Epithelial cell of esophagus (primary cell): ENCODE measurements at regions not wholly inside any gene's neighbourhood (a gene's known extent, or its start where the extent isn't known, plus 50 kb on each side); places are given as distances from the start of the nearest gene placed in this dataset.
A peak's percentile ranks its signal among the peaks of the same experiment; 100 is the strongest.
"Not testable (repeated sequence)": the region's sequence is repeated elsewhere in the genome, so short reads cannot be mapped to it uniquely, and the experiment has no call there.

ENCODE experiments used
- DNase-seq: peaks from one replicate; pipeline ENCODE4 v3.0.0; 2010; ENCODE audit warnings: low read depth
- H3K4me3 ChIP-seq: 2 replicates; pipeline ENCODE4 v1.5.1; 2011; ENCODE audit warnings: mild to moderate bottlenecking, low read length, control low read depth
- TF ChIP-seq, protein P1 (sequence below): IDR thresholded peaks from 2 replicates; pipeline ENCODE4 v1.5.1; 2011; ENCODE audit warnings: low read depth, mild to moderate bottlenecking, low read length, control low read depth, inconsistent platforms; ENCODE audit not compliant: insufficient read depth; ENCODE audit errors: missing control alignments

DNA sequence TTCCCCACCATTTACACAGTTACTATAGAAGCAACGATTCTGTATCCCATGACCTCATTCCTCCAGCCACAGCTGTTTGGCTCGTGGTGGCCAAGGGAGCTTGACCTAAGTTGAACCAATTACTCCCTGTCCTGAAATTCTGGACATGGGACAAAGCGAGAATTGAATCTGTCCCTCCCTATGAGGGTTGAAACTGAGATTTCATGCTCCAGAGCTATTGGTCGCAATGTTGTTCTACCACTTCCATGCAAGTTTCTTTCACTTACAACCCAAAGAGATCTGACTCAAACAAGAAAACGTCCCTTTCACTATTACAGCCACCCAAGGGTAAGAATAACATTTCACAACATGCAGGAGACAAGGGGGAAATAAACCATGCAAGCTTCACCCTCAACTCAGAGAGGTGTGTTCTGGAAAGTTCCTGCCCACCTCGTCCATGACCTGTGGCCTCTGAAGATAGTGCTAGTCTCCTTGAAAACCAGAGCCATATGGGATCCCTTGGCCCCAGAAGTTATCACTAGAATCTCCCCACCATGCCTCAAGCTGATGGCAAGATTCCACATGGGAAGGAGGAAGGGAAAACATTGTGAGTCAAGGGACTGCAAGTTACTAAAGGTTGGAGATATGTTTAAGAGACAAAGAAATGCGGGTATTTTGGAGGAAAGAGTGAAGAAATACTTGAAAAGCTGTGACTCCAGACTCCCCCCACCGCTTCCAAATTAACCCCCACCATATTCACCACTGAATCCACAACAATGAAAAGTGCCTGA, 74.5 kb upstream of the SRSF6 start:
- no peak for DNase-seq
- TF ChIP-seq, protein P1, sequence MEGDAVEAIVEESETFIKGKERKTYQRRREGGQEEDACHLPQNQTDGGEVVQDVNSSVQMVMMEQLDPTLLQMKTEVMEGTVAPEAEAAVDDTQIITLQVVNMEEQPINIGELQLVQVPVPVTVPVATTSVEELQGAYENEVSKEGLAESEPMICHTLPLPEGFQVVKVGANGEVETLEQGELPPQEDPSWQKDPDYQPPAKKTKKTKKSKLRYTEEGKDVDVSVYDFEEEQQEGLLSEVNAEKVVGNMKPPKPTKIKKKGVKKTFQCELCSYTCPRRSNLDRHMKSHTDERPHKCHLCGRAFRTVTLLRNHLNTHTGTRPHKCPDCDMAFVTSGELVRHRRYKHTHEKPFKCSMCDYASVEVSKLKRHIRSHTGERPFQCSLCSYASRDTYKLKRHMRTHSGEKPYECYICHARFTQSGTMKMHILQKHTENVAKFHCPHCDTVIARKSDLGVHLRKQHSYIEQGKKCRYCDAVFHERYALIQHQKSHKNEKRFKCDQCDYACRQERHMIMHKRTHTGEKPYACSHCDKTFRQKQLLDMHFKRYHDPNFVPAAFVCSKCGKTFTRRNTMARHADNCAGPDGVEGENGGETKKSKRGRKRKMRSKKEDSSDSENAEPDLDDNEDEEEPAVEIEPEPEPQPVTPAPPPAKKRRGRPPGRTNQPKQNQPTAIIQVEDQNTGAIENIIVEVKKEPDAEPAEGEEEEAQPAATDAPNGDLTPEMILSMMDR = no peak
- H3K4me3 ChIP-seq = no peak overlapping the region

DNA sequence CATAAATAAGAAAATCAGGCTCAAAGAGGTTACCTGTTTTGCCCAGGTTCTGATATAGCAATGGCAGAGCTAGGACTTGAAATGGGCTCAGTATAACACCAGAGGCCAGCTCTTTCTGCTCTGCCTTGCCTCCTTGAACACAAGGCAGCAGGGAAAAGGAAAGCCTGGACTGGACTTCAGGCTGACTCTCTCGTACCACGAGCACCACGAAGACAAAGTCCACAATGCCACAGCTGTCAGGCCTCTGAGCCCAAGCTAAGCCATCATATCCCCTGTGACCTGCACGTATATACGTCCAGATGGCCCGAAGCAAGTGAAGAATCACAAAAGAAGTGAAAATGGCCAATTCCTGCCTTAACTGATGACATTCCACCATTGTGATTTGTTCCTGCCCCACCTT, 75.6 kb upstream of the SRSF6 start:
- not testable (repeated sequence) for DNase-seq, H3K4me3 ChIP-seq

DNA sequence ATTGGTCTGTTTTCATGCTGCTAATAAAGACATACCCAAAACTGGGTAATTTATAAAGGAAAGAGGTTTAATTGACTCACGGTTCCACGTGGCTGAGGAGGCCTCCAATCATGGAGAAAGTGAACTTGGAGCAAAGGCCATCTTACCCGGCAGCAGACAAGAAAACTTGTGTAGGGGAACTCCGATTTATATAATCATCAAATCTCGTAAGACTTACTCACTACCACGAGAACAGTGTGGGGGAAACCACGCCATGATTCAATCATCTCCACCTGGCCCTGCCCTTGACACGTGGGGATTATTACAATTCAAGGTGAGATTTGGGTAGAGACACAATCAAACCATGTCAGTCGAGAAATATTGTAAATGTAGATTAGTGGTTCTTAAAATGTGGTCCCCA, 76.2 kb upstream of the SRSF6 start:
- DNase-seq = not testable (repeated sequence)

DNA sequence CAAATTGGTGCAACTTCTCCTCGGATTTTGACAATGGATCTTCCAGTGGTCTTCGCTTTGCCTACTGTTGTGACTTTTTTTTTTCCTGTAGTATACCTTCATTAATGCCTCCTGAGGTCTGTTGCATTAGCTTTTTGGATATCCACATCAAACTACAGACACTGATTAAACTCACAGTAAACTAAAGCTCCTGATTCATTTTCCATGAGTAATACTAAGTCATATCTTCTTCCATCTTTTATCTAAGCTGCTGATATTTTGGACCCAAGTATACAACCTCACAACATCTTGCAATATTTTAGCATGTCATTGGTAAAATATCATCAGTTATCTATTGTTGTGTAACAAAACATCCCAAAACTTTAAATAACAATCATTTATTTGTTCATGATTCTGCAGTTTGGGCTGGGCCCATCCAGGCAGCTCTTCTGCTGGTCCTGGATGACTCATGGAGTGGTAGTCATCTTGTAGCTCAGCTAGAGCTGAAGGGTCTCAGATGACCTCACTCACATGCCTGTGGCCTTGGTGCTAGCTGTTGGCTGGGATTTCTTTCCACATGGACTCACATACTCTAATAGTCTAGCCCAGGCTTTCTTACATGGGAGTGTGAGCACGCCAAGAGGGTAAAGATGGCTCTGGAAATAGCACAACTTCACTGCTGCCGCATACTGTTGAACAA, 78.3 kb upstream of the SRSF6 start:
- TF ChIP-seq, protein P1 = no peak
- peak; percentile 4 for DNase-seq
- H3K4me3 ChIP-seq = no peak overlapping the region

More for the DNA sequence above, 76.2 kb upstream of the SRSF6 start:
- not testable (repeated sequence) for H3K4me3 ChIP-seq

DNA sequence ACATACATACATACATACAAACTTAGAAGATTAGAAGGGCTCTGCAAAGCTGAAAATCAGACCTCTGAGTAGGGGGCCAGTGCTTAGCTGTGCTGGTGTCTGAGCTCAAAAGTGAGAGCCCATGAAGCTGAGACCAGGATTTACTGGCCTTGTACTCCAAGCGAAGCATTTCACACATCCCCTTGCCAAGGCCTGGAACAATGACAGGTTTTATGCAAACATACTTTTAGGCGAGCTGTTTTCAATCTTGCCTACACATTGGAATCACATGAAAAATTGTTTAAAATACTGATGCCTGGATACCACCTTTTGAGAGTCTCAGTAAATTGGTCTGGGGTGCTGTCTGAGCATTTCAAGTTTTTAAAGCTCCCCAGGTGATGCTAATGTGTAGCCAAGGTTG, 80.9 kb upstream of the SRSF6 start:
- H3K4me3 ChIP-seq = no peak overlapping the region
- TF ChIP-seq, protein P1 = no peak
- DNase-seq = no peak

DNA sequence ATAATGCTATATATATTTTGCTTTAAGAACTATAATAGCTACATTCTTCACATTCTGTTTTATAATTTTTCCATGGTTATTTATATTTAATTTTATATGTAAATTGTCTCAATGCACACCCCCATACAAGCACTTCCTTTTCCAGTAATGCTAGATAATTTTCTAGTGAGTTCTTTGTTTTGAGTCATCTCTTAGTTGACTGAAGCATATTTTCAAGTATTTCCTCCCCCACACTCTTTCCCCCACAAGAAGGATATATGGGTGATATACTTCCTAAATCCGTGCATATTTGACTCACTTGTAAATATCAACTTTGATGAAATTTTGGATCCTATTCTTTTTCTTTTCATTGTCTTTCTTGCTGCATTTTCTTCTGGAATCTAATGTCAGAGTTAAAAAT, 82.1 kb upstream of the SRSF6 start:
- H3K4me3 ChIP-seq = no peak overlapping the region
- no peak for DNase-seq
- TF ChIP-seq, protein P1 = no peak

DNA sequence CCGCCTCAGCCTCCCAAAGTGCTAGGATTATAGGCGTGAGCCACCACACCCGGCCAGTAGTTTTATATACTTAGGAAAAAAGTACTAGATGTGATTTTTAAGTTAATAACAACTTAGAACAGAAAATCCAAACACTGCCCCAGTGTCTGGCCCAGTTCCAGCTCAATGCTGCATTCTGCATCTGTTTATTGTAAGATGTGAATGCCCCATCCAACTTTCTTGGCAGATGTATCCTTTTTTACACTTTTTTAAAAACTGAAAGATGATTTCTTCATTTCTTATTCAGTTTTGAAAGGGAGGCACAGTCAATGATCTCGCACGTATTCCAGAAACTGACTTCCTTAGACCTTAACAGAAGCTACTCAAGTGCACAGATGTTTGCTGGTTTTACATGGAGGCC, 85.6 kb upstream of the SRSF6 start:
- no peak for DNase-seq
- H3K4me3 ChIP-seq = no peak overlapping the region
- TF ChIP-seq, protein P1 = no peak

DNA sequence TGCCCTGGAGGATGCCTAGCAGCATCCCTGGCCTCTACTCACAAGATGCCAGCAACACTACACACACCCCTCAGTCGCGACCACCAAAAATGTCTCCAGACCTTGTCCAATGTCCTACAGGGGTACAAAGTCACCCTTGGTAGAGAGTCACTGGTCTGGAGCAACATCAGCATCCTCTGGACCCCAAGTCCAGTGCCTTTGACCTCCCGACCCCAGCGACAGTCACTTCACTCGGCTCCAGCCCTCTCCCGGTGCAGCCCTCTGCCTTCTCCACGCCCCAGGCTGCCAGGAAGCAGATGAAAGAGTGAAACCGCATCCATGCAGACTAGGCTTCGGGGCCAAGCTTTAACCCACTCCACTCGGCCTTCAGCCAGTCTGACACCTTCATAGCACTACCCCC, 92.0 kb upstream of the SRSF6 start:
- no peak overlapping the region for H3K4me3 ChIP-seq
- TF ChIP-seq, protein P1 = no peak

More for the DNA sequence above, 92.0 kb upstream of the SRSF6 start:
- no peak for DNase-seq
